ENCODE measurements at regions not wholly inside any gene's neighbourhood (a gene's known extent, or its start where the extent isn't known, plus 50 kb on each side); places are given as distances from the start of the nearest gene placed in this dataset.

DNA sequence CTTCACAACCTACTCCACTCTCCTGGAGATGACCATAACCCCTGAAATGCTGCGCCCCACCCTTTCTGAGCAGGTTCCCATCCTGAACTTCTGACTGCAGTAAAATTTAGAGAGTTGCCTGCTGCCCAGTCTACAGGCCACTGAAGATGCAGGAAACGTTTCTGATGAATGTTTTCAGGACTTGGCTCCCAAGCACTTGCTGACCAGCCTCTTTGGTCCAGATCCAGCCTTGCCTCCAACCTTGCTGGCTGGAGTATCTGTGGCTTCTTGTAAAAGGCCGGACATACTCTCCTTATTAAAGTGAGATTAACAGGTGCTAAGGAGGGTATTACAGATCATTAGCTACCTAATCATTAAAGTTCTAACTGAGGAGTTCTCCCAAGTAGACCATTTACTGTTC lies 70.3 kb upstream of the STXBP6 start:
- Histone ChIP-seq H3K27me3 (replicated peaks; ENCODE audit: control insufficient read depth, insufficient read depth, low read length, poor library complexity, severe bottlenecking) (no peaks in the 10 kb centered on the region), H3K27ac (ENCODE audit: insufficient read depth, low read length, poor library complexity, severe bottlenecking) (no peak overlapping the region), H3K9me3 (ENCODE audit: control insufficient read depth, low read length) (no peaks in the 10 kb centered on the region), H3K4me1 (ENCODE audit: control insufficient read depth, insufficient read depth, low read length, poor library complexity, severe bottlenecking) (no peaks in the 10 kb centered on the region), H3K4me3 (ENCODE audit: insufficient read depth, low read depth, low read length, poor library complexity, severe bottlenecking) (no peak overlapping the region), H3K36me3 (ENCODE audit: control insufficient read depth, insufficient read depth, low read length) (no peaks in the 10 kb centered on the region)
- no peak for DNase-seq

- Histone ChIP-seq H3K36me3 (ENCODE audit: control insufficient read depth, insufficient read depth, low read length) (no peaks in the 10 kb centered on the region), H3K27me3 (replicated peaks; ENCODE audit: control insufficient read depth, insufficient read depth, low read length, poor library complexity, severe bottlenecking) (no peaks in the 10 kb centered on the region), H3K9me3 (ENCODE audit: control insufficient read depth, low read length) (no peaks in the 10 kb centered on the region), H3K4me3 (ENCODE audit: insufficient read depth, low read depth, low read length, poor library complexity, severe bottlenecking) (no peak overlapping the region), H3K4me1 (ENCODE audit: control insufficient read depth, insufficient read depth, low read length, poor library complexity, severe bottlenecking) (no peaks in the 10 kb centered on the region), H3K27ac (ENCODE audit: insufficient read depth, low read length, poor library complexity, severe bottlenecking) (no peak overlapping the region)
- no peak for DNase-seq
Measured at GRCh38 chr14:25118671-25119070, 68.7 kb upstream of the STXBP6 start.

GRCh38 chr14:25117342-25117741 lies 67.4 kb upstream of the STXBP6 start:
- Histone ChIP-seq H3K36me3 (ENCODE audit: control insufficient read depth, insufficient read depth, low read length) (no peaks in the 10 kb centered on the region), H3K4me3 (ENCODE audit: insufficient read depth, low read depth, low read length, poor library complexity, severe bottlenecking) (no peak overlapping the region), H3K4me1 (ENCODE audit: control insufficient read depth, insufficient read depth, low read length, poor library complexity, severe bottlenecking) (no peaks in the 10 kb centered on the region), H3K27ac (ENCODE audit: insufficient read depth, low read length, poor library complexity, severe bottlenecking) (no peak overlapping the region), H3K9me3 (ENCODE audit: control insufficient read depth, low read length) (no peaks in the 10 kb centered on the region), H3K27me3 (replicated peaks; ENCODE audit: control insufficient read depth, insufficient read depth, low read length, poor library complexity, severe bottlenecking) (no peaks in the 10 kb centered on the region)
- no peak for DNase-seq

GRCh38 chr14:25116607-25117006 lies 66.7 kb upstream of the STXBP6 start:
- H3K27ac ChIP-seq (ENCODE audit: insufficient read depth, low read length, poor library complexity, severe bottlenecking): no peak overlapping the region
- H3K27me3 ChIP-seq (replicated peaks; ENCODE audit: control insufficient read depth, insufficient read depth, low read length, poor library complexity, severe bottlenecking): no peaks in the 10 kb centered on the region
- no peak overlapping the region for H3K4me3 ChIP-seq (ENCODE audit: insufficient read depth, low read depth, low read length, poor library complexity, severe bottlenecking)
- H3K36me3 ChIP-seq (ENCODE audit: control insufficient read depth, insufficient read depth, low read length): no peaks in the 10 kb centered on the region
- H3K9me3 ChIP-seq (ENCODE audit: control insufficient read depth, low read length): no peaks in the 10 kb centered on the region
- H3K4me1 ChIP-seq (ENCODE audit: control insufficient read depth, insufficient read depth, low read length, poor library complexity, severe bottlenecking): no peaks in the 10 kb centered on the region
- no peak for DNase-seq

DNA sequence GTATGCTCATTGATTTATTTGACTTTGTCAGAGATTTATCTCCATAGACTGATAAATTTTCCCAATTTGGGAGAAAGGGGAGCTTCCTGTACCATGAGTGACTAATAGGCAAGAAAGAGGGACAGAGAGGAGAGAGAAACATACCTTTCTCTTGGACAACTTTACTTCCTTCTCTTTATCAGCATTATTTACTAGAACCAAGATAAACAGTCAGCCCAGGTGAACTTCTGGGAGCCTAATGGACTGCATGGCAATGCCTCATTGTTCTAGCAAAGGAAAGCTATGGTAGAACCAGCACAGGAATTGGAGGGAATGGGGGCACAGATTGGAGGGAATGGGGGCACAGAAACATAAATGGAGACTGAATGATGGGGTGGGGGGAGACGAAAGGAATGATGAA lies 63.4 kb upstream of the STXBP6 start:
- DNase-seq: no peak
- Histone ChIP-seq H3K36me3 (ENCODE audit: control insufficient read depth, insufficient read depth, low read length) (no peaks in the 10 kb centered on the region), H3K9me3 (ENCODE audit: control insufficient read depth, low read length) (no peaks in the 10 kb centered on the region), H3K27me3 (replicated peaks; ENCODE audit: control insufficient read depth, insufficient read depth, low read length, poor library complexity, severe bottlenecking) (no peaks in the 10 kb centered on the region), H3K4me1 (ENCODE audit: control insufficient read depth, insufficient read depth, low read length, poor library complexity, severe bottlenecking) (no peaks in the 10 kb centered on the region), H3K4me3 (ENCODE audit: insufficient read depth, low read depth, low read length, poor library complexity, severe bottlenecking) (no peak overlapping the region), H3K27ac (ENCODE audit: insufficient read depth, low read length, poor library complexity, severe bottlenecking) (no peak overlapping the region)

DNA sequence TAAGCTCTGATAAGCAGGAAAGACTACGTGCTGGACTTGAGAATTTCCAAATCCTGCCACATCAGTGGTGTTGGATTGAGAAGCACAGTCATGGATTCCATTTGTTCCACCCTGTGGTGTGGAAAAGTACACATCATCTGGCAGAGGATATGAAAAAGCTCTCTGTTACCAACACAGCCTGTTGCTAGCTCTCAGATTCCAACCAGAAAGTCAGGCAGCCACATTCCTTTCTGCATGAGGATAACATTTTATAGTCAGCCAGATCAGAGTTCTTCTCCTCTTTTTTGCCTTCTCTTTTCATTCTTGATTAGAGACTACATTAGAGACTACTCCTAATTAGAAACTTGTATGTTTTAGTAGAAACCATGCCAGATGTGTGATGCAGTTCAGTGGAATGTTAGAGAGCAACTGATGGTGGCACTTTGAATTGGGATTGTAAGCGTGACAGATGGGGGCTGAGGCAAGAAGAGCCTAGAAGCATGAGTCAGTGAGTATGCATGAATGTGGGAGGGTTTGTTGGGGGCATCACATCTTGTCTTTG lies 61.2 kb upstream of the STXBP6 start:
- Histone ChIP-seq H3K27ac (ENCODE audit: insufficient read depth, low read length, poor library complexity, severe bottlenecking) (no peak overlapping the region), H3K4me1 (ENCODE audit: control insufficient read depth, insufficient read depth, low read length, poor library complexity, severe bottlenecking) (no peaks in the 10 kb centered on the region), H3K27me3 (replicated peaks; ENCODE audit: control insufficient read depth, insufficient read depth, low read length, poor library complexity, severe bottlenecking) (no peaks in the 10 kb centered on the region), H3K36me3 (ENCODE audit: control insufficient read depth, insufficient read depth, low read length) (no peaks in the 10 kb centered on the region), H3K9me3 (ENCODE audit: control insufficient read depth, low read length) (no peaks in the 10 kb centered on the region), H3K4me3 (ENCODE audit: insufficient read depth, low read depth, low read length, poor library complexity, severe bottlenecking) (no peak overlapping the region)
- no peak for DNase-seq

- H3K36me3 ChIP-seq (ENCODE audit: control insufficient read depth, insufficient read depth, low read length): no peaks in the 10 kb centered on the region
- DNase-seq: no peak
- H3K27me3 ChIP-seq (replicated peaks; ENCODE audit: control insufficient read depth, insufficient read depth, low read length, poor library complexity, severe bottlenecking): no peaks in the 10 kb centered on the region
- H3K4me3 ChIP-seq (ENCODE audit: insufficient read depth, low read depth, low read length, poor library complexity, severe bottlenecking): no peak overlapping the region
- no peaks in the 10 kb centered on the region for H3K4me1 ChIP-seq (ENCODE audit: control insufficient read depth, insufficient read depth, low read length, poor library complexity, severe bottlenecking)
- H3K9me3 ChIP-seq (ENCODE audit: control insufficient read depth, low read length): no peaks in the 10 kb centered on the region
- H3K27ac ChIP-seq (ENCODE audit: insufficient read depth, low read length, poor library complexity, severe bottlenecking): no peak overlapping the region
Measured at GRCh38 chr14:25110106-25110505, 60.2 kb upstream of the STXBP6 start.

DNA sequence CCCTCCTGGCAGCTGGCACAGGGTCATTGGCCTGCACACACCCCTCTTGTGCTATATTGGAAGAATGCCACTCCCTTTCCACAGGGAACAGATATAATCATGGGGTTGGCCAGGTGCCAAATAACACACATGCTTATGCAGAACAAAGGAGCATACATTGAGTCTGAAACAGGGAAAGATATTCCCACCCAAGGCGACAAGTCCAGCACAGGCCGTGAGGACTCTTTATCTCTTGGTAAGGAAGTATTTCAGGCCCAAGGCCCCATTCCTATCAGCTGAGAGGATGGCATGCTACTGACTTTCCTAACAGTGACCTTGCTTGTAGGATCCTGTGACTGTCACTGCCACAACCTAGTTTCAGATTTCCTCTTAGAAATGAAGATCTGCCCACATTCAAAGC lies 59.0 kb upstream of the STXBP6 start:
- Histone ChIP-seq H3K27ac (ENCODE audit: insufficient read depth, low read length, poor library complexity, severe bottlenecking) (no peak overlapping the region), H3K27me3 (replicated peaks; ENCODE audit: control insufficient read depth, insufficient read depth, low read length, poor library complexity, severe bottlenecking) (no peaks in the 10 kb centered on the region), H3K9me3 (ENCODE audit: control insufficient read depth, low read length) (no peaks in the 10 kb centered on the region), H3K4me3 (ENCODE audit: insufficient read depth, low read depth, low read length, poor library complexity, severe bottlenecking) (no peak overlapping the region), H3K36me3 (ENCODE audit: control insufficient read depth, insufficient read depth, low read length) (no peaks in the 10 kb centered on the region), H3K4me1 (ENCODE audit: control insufficient read depth, insufficient read depth, low read length, poor library complexity, severe bottlenecking) (no peaks in the 10 kb centered on the region)
- no peak for DNase-seq

GRCh38 chr14:25108291-25108690 lies 58.3 kb upstream of the STXBP6 start:
- Histone ChIP-seq H3K4me3 (ENCODE audit: insufficient read depth, low read depth, low read length, poor library complexity, severe bottlenecking) (no peak overlapping the region), H3K9me3 (ENCODE audit: control insufficient read depth, low read length) (no peaks in the 10 kb centered on the region), H3K27ac (ENCODE audit: insufficient read depth, low read length, poor library complexity, severe bottlenecking) (no peak overlapping the region), H3K4me1 (ENCODE audit: control insufficient read depth, insufficient read depth, low read length, poor library complexity, severe bottlenecking) (no peaks in the 10 kb centered on the region), H3K27me3 (replicated peaks; ENCODE audit: control insufficient read depth, insufficient read depth, low read length, poor library complexity, severe bottlenecking) (no peaks in the 10 kb centered on the region), H3K36me3 (ENCODE audit: control insufficient read depth, insufficient read depth, low read length) (no peaks in the 10 kb centered on the region)
- DNase-seq: no peak

DNA sequence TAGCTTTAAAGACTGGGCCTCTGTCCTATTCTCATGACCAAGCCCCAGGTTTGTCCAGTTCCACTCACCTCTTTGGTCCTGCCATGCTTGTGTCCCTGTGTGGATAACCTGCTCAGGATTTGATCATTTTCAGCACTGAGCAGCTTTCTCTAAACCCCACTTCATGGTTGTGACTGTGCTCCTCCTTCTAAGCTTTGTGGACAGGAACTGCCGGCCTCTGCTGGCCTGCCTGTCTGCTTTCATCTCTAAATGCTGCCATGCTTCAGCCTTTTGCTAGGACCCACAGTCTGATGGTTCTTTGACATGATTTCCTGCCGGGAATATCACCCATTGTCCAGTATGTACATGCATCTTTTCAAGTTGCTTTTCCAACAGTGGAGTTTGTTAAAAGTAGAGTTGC lies 53.9 kb upstream of the STXBP6 start:
- Histone ChIP-seq H3K9me3 (ENCODE audit: control insufficient read depth, low read length) (no peaks in the 10 kb centered on the region), H3K4me3 (ENCODE audit: insufficient read depth, low read depth, low read length, poor library complexity, severe bottlenecking) (no peak overlapping the region), H3K4me1 (ENCODE audit: control insufficient read depth, insufficient read depth, low read length, poor library complexity, severe bottlenecking) (no peaks in the 10 kb centered on the region), H3K27ac (ENCODE audit: insufficient read depth, low read length, poor library complexity, severe bottlenecking) (no peak overlapping the region), H3K36me3 (ENCODE audit: control insufficient read depth, insufficient read depth, low read length) (no peaks in the 10 kb centered on the region), H3K27me3 (replicated peaks; ENCODE audit: control insufficient read depth, insufficient read depth, low read length, poor library complexity, severe bottlenecking) (no peaks in the 10 kb centered on the region)
- no peak for DNase-seq

DNA sequence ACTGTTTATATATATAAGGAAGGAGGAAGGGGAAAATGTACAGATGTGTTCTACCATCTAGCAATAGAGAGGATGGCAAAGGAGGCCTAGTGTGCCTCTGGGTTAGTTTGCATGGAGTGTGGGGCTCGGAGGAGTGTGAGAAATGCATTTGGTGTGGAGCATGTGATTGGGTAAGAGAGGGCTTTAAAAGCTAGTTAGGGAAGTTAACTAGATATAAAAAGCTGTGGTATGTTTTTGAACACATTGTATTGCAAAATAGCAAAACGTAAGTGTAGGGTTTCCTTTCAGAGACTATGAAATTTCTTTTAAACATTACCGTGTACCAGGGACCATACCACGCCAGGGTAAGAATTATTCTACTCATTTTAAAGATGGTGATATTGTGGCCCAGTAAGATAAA lies 53.3 kb upstream of the STXBP6 start:
- H3K27me3 ChIP-seq (replicated peaks; ENCODE audit: control insufficient read depth, insufficient read depth, low read length, poor library complexity, severe bottlenecking): no peaks in the 10 kb centered on the region
- no peak overlapping the region for H3K4me3 ChIP-seq (ENCODE audit: insufficient read depth, low read depth, low read length, poor library complexity, severe bottlenecking)
- no peak overlapping the region for H3K27ac ChIP-seq (ENCODE audit: insufficient read depth, low read length, poor library complexity, severe bottlenecking)
- no peaks in the 10 kb centered on the region for H3K9me3 ChIP-seq (ENCODE audit: control insufficient read depth, low read length)
- DNase-seq: no peak
- H3K4me1 ChIP-seq (ENCODE audit: control insufficient read depth, insufficient read depth, low read length, poor library complexity, severe bottlenecking): no peaks in the 10 kb centered on the region
- H3K36me3 ChIP-seq (ENCODE audit: control insufficient read depth, insufficient read depth, low read length): no peaks in the 10 kb centered on the region
